SIG-M5 (cell line): ENCODE measurements at regions not wholly inside any gene's neighbourhood (a gene's known extent, or its start where the extent isn't known, plus 50 kb on each side); places are given as distances from the start of the nearest gene placed in this dataset.

Experiments used
- DNase-seq: peaks from one replicate; lab custom pipeline; 2025; lab: John Stamatoyannopoulos, UW

DNA sequence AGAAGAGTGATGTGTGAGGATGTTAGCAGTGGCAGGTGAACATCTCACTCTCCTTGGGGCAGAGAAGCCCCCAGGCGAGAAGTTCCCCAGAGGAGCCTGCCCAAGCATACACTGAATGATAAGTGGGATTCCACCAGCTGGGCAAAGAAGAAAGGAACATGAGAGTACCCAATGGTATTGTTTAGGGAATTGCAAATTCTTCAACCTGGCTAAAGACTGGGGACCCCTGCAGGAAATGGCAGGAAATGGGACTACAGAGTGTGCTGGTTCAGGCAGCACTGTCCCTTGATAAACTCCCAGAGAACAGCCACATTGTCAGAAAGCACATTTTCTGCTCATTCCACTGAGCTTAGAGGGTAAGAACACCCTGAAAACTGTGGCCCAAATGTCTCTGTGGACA lies 121.3 kb downstream of the RPS29 start:
- DNase-seq = no peak

DNA sequence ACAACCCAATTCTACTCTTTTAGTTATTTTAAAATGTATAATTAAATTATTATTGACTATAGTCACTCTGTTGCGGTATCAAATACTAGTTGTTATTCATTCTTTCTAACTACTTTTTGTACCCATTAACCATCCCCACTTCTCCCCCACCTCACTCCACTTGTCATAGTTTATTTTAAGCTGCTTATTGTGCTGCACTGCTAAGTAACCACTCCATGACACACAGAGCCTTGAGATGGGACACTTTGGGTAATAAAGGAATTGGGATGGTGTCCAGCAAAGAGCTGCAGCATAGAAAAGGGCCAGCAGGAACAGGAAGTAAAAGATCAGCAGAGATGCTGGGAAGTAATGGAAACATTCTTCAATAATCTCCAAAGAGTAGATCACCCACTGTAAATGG lies 123.0 kb downstream of the RPS29 start:
- DNase-seq = no peak

DNA sequence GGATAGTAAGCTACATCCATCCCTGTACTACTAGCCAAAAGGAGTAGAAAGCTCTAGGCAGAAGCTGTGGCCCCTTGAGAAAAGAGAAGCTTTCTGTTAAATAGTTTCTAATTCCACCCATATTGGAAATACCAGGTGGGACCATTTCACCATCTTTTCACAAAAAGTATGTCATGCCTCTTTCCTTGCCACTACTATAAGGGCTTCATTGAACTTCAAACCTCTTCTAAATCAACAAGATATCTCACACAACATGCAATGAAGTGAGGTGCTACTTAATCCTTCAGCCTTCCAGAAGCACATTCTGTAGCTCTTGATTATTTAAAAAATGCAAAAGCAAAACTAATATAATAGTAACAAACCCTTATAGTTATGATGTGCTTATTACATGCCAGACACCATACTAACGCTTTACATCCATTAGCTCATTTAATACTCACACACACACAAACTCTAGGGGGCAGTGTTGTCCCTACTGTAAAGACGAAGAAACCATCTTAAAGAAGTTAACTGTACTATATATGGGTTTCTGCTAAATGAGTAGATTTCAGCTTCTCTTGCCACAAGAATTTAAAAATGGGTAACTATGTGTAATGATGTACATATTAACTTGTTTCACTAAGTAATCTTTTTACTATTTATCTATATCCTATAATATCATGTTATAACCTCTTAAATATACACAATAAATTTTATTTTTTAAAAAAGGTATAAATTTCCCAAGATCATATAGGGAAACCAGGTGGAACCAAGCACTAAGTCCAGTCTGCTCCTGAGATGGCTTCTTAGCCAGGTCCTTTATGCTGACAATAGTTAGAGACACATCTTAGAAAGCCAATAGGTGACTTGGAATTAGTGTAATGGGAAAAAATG lies 124.4 kb downstream of the RPS29 start:
- DNase-seq = no peak

DNA sequence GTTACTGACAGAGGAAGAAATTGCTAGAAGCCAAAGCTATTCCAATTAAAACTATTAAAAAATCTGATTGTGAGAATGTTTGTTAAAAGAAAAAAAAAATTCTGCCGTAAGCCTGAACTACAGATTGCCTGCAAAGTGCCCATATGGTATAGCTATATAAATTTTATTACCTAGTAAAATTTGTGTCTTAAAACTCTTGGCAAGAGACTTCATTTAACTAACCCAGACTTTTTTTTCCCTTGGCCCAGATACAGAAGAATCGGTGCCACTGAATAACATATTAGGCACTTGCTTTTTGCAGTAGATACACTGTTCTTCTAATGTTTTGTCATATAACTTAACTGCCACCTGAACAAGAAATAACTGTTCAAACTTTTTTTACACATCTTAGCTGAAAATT lies 125.5 kb downstream of the RPS29 start:
- no peak for DNase-seq

DNA sequence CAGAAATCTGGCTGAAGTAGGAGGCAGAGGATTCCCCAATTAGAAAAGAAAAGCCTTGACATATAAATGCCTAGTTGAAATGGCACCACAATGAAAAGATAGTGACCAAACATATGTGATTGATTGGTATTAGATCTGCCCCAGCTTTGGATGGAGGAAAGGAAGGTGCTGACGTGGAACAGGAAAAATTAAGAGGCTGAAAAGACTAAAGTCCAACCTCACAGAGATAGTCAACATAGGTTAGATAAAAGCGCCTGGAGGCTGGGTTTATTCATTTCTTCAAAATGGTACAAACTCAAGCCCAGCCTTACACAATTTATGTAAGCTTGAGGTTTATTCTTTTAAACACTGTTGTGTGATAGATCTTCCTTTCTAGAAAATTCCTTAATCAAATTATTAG lies 129.6 kb downstream of the RPS29 start:
- DNase-seq = no peak

DNA sequence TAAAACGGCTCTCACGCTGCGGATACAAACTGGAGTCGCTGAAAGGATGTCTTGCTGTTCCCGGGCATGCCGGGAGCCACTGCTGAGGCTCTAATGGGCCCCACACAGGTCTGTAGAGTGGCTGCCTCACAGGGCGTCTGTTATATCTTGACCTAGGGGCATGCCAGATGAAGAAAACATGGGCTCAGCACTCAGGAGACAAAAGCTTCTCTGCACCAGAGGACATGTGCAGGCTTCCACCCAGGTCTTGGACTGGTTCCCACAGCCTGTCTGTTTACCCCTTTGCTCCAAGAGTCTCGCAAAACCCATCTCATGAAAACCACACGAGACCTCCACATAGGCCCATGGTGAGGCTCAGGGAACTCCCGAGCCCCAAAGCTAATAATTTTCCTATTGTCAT lies 134.2 kb downstream of the RPS29 start:
- DNase-seq = no peak

DNA sequence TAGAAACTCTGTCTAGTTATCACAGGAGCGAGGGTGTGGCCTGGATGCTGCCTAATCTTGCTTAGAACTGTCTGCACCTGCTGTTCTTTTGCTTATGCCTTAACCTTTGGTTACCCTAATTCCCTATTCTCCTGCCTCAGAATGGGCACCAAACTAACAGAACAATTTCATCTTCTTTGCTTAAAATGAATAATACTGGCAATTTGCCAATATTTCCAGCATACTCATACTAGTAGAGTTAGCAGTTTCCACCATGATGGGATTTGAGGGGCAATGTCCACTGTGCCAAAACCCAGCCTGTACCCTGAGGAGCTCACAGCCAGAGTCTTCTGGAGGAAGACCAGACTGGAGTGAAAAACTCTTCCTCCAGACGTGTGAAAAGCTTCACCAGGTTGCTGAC lies 136.4 kb downstream of the RPS29 start:
- DNase-seq = no peak

DNA sequence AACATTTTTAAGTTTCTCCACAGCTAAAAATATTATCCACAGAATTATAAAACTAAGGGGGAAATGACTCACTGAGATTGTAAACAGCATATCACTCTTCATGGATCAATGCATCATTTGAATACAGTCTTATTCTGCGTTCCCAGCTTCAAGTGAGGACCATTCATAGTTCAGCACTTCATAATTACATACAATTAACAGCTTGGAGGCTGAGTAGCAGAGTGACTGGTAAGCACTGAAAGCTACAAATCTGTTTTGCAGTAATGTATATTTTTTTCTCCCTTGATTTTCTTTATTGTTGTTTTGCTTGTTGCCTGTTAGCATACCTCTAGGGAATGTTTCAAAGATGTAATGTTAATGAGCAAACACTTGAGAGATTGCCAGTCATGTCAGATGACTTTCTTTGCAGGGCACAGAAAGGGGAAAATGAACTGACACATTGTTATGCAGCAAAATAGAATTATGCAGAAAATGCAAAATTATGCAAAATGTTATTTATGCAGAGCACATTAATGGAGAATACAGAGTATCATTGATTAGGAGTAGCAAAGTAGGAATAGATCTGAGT lies 138.6 kb downstream of the RPS29 start:
- no peak for DNase-seq

DNA sequence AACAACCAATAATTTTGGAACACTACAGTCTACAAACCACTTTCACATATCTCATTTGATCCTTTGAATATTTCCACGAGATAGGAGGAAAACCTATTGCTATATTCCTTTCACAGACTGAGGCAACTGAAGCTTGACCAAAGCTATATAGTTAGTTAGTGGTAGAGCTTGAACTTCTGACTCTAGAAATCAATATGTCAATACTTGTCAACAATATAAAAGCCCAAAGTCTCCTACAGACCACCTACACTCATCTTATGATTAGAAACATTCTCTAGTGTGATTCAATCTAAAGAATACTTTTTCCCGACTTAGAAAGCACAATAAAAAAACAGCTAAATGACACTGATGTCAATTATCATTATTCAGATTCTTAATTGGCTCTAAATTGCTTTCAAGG lies 139.4 kb downstream of the RPS29 start:
- no peak for DNase-seq

DNA sequence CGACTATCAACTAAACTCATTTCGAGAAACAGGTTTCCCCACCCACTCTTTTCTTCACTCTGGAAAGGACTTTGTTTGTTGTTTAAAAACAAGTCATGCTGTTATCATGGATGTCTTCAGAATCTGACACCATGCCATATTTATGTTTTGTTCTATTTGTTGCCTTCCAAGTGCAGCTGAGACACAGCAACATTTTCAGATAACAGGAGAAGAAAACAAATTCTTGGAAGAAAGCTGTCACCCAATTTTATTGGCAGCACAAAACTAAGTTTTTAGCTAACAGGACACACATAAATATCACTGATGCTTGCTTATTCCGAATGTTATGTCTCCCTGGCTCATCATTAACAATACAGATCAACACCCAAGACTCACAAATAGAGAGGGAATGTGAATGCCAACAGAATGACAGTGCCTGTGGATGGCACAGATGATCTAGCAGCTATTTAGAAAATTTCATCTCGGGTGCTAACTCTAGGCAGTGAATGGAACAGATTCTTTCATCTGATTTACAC lies 147.9 kb downstream of the RPS29 start:
- DNase-seq = no peak

DNA sequence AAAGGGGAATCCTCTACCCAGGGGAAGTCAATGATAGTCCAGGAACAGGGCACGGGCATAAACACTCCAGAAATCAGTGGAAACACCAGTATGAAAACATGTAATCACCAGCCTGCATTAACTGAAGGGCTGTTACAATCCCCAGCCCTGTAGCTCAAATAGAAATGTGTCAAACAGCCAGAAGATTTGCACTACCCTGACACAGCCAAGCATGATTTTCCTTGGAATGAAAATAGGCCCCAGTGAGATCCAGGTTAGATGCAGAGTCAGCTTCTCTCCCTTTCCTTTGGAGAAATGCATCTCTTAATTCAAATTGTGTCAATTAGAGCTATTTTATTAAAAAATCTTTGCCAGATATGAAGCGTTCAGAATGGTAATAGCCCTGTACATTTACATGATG lies 158.1 kb downstream of the RPS29 start:
- DNase-seq = no peak

DNA sequence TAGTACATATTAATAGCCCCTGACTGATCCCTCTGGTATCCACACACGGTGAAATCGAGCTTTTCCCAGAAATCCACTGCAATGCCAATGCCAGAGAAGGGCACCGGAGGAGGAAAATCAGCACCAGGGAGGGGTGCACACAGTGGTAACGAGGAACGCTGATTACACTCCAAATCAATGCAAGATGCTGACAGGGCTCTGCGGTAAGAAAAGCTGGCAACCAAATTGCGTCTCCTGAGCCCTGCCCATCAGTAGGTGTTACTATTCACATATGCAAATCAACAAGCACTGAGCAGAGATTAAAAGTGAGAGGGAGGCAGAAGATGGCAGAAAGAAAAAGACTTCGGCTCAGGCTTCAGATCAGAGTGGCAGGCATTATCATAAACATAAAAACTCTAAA lies 159.1 kb downstream of the RPS29 start:
- no peak for DNase-seq

DNA sequence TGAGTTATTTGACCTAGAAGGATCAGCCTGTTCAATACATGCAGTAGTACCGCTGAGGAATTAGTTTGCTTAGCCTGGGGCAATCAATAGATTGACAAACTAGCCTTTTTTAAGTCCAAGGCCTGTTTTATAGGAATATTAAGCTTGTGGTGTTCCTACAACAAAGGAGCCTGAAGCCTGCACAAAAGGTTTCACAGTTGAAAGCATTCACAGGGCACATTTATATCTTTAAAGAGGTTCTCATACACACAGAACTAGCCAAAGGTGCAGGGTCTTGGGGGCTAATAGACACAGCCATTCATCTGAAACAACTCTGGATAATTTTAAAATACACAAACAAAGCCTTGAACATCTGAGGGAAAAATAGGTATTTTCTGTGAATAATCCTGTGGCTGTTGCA lies 160.3 kb downstream of the RPS29 start:
- no peak for DNase-seq

DNA sequence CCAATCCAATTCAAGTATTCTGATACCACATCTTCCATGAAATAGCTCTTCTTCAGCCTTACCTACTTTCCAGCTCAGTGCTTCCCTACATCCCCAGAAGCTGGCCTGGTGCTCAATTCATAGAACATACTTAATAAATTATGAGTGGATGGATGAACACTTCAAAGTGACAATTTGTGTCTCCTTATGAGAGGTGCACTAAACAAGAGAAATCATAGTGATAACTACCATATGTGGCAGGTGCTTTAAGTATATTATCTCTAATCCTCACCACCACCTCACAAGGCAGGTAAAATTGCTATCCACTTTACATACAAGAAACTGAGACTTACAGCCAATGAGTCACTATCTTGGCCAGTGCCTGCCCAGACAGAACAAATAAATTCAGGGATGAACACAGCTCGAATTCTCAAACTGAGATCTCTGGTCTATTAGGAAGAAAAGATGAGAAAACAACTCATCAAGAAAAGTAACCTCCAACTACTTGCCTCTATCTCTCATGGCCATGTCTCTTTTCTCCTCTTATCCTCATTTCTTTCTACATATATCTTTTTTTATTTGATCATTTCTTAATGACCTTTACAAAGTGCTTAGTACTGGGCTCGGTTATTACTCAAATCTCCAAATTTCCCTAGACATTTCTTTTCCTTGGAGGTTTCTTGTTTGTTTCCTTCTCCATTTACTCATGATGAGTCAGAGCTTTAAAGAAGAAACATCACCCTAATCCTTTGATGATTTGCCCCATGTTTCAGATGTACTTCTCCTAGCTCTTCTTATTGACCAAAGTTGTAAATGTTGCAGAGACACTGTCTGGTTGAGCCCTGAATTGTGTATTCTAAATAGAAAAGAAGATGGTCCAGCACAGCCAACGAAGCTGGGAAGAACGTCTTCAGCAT lies 161.5 kb downstream of the RPS29 start:
- DNase-seq = no peak

DNA sequence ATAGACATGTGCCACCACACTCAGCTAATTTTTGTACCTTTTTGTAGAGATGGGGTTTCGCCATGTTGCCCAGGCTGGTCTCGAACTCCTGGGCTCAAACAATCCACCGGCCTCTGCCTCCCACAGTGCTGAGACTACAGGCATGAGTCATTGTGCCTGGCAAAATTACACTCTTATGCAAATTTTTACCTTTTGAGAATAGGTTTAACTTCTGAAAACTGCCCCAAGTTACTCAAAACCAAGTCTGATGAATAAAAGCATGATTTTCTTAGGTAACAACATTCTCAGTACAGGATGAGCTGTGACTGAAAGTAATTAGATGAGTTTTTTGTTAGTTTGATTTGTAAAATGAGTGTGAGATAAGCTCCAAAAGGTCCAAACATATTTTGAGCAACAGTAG lies 166.0 kb downstream of the RPS29 start:
- DNase-seq = no peak

DNA sequence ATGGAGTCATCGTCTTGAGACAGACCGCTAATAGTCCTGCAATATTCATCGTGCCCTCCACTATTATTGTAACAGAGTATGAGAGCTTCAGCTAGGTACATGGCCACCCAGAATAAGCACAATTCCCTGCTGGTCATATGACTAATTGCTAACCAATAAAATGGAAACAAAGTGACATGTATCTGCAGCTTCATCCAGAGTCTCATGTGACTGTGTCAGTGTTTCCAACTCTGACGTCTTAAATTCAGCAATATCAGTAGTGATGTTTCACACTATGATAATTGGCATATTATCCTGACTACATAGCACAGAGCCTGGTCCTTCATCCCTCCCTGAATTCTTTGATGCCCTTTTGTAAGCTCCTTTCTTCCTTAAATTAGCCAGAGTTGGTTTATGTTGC lies 167.4 kb downstream of the RPS29 start:
- DNase-seq = no peak

DNA sequence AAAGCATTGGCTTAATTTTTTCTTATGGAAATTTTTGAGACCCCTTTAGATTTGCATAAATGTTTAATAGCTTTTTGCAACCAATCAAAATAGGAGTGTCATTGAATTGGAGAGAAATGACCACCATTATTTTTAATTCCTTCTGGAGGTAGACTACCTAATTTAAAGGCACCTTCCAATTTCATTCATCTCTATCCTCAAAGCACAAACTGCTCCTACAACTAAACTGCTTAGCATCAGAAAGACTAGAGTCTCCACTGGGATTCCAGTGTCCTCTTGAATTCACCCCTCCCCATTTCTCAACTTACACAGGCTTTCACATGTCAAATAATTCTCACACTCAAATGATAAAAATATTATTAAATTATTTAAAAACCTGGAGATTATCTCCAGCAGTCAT lies 168.4 kb downstream of the RPS29 start:
- no peak for DNase-seq

DNA sequence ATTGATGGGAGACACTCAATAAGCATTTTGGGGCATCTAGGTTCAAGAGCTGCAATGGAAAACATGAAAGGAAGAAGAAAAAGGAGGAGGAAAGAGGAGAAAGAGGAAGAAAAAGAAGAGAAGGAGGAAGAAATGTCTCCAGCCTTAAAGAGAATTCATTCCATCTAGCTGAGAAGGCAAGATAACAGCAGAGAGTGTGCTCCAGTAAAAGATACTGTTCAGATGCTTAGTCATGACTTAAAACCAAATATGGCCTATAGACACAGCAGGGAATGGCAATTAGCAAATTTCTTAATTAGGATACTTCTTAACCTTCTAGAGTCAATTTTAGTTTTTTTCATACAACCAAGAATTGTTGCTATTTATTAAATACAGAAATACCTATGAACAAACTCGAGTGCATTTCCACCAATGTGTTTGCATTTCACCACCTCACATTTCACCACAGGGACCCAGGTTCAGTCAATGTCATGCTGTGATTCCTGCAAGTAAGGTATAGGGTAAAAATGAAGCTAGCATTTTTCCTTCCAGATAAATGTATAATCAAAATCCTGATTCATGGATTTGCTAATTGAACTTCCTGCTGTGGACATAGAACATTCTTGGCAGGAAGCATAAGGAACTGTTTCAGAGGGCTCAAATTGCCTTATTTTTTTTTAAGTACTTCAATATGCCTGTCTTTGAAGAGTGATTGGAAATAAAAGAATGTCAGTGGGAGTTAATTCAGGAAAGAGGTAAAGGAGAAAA lies 177.8 kb downstream of the RPS29 start:
- no peak for DNase-seq

DNA sequence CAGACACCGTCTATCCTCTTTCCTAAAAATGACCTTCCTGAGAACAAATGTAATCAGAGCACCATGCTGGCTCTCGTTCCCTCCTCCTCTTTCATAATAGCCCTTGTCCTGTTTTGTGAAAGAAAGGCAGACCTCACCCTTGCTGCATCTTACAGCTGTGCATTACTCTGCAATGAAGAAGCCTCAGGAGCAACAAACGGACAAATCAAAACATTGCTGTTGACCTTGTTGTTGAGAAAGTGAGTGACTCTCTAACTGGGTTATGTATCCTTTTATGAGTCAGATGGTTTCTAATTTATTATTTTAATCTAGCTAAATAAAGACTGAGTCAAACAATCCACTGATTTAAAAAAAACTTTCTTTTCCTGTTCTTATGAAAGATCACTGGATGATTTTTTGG lies 180.9 kb downstream of the RPS29 start:
- DNase-seq = no peak

DNA sequence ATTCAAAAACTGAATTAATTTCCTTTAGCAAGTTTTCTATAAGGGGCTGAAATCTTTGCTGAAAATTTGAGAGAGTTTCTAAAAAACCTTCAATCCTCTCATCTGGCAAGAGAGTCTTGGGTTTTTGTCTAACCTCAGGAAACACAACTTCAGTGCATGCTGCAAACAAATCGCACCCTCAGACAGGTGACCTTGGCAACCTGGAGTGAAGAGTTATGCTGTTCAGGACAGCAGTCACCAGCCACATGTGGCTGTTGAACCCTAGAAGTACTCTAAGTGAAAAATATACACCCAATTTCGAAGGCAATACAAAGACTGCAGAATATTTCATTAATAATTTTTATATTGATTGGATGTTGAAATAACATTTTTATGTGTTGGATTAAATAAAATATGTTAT lies 184.8 kb downstream of the RPS29 start:
- DNase-seq = no peak

DNA sequence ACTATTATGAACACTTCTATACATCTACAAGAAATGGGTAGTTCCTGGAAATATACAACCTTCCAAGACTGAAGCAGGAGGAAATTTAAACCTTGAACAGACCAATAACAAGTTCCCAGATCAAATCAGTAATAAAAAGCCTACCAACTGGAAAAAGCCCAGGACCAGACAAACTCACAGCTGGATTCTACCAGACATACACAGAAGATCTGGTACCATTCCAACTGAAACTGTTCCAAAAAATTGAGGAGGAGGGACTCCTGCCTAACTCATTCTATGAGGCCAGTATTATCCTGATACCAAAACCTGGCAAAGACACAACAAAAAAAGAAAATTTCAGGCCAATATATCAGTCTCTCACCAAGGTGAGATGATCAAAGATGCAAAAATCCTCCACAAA lies 189.4 kb downstream of the RPS29 start:
- no peak for DNase-seq

DNA sequence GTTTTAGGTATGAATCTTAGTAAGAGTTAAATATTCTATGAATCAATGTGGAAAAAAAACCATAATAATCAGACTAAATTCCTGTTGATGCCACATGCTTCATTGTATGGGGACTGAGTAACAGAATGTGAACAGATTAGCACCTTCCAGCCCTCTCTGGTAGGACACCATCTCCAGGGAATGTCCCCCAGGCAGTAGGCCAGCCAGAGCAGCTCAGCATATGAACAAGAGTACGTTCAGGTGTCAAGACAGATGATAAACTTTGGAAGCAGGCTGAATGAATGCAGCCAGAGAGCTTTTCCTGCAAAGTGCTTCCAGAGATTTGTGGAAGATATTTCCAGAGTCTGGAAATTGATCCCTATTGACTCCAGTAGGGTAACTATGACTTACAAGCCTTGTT lies 204.4 kb downstream of the RPS29 start:
- no peak for DNase-seq
